Smooth muscle cell (in vitro differentiated cells): ENCODE measurements at regions not wholly inside any gene's neighbourhood (a gene's known extent, or its start where the extent isn't known, plus 50 kb on each side); places are given as distances from the start of the nearest gene placed in this dataset.
"Not testable (repeated sequence)": the region's sequence is repeated elsewhere in the genome, so short reads cannot be mapped to it uniquely, and the experiment has no call there.

ENCODE experiments used
- DNase-seq: peaks from one replicate; lab custom pipeline; 2025; ENCODE audit not compliant: unreplicated experiment; lab: John Stamatoyannopoulos, UW
- H2AFZ ChIP-seq: fragments of 200-600 bp; sonication (generic); 2 replicates; pipeline ENCODE4 v1.6.0; 2016; ENCODE audit warnings: antibody characterized with exemption, low read depth, mild to moderate bottlenecking
- H3F3A ChIP-seq: fragments of 200-600 bp; sonication (generic); 2 replicates; pipeline ENCODE4 v1.6.0; 2017; ENCODE audit warnings: antibody characterized with exemption, low read depth
- H3K27ac ChIP-seq: fragments of 200-600 bp; sonication (generic); 2 replicates; pipeline ENCODE4 v1.5.1; 2016; ENCODE audit warnings: low read depth, mild to moderate bottlenecking
- H3K27me3 ChIP-seq: fragments of 200-600 bp; sonication (generic); 2 replicates; pipeline ENCODE4 v1.6.1; 2016; ENCODE audit warnings: low read depth, mild to moderate bottlenecking
- H3K36me3 ChIP-seq: fragments of 200-600 bp; sonication (generic); 2 replicates; pipeline ENCODE4 v1.5.1; 2016; ENCODE audit warnings: low read depth
- H3K4me1 ChIP-seq: fragments of 200-600 bp; sonication (generic); 2 replicates; pipeline ENCODE4 v1.5.1; 2016; ENCODE audit warnings: low read depth
- H3K4me2 ChIP-seq: fragments of 200-600 bp; sonication (generic); 2 replicates; pipeline ENCODE4 v1.6.0; 2016; ENCODE audit warnings: mild to moderate bottlenecking
- H3K4me3 ChIP-seq: fragments of 200-600 bp; sonication (generic); 2 replicates; pipeline ENCODE4 v1.5.1; 2016; ENCODE audit warnings: mild to moderate bottlenecking
- H3K79me2 ChIP-seq: fragments of 200-600 bp; sonication (generic); 2 replicates; pipeline ENCODE4 v1.6.0; 2016; ENCODE audit warnings: low read depth, mild to moderate bottlenecking
- H3K9ac ChIP-seq: fragments of 200-600 bp; sonication (generic); 2 replicates; pipeline ENCODE4 v1.6.0; 2016; ENCODE audit warnings: low read depth
- H3K9me3 ChIP-seq: fragments of 200-600 bp; sonication (generic); replicated peaks from 2 replicates; pipeline ENCODE4 v1.5.1; 2016; ENCODE audit warnings: low read depth
- H4K20me1 ChIP-seq: fragments of 200-600 bp; sonication (generic); 2 replicates; pipeline ENCODE4 v1.6.0; 2016; ENCODE audit warnings: low read depth
- CTCF ChIP-seq: fragments of 200-600 bp; sonication (generic); IDR thresholded peaks from 2 replicates; pipeline ENCODE4 v1.5.1; 2017; ENCODE audit warnings: borderline replicate concordance, mild to moderate bottlenecking, antibody characterized with exemption; ENCODE audit not compliant: insufficient read depth, poor library complexity, severe bottlenecking
- WGBS: methylation state at CpG from one replicate; pipeline ENCODE4 v1.1.7; 2016; ENCODE audit warnings: low lambda C conversion rate; 5-methylcytosine and 5-hydroxymethylcytosine counted together

DNA sequence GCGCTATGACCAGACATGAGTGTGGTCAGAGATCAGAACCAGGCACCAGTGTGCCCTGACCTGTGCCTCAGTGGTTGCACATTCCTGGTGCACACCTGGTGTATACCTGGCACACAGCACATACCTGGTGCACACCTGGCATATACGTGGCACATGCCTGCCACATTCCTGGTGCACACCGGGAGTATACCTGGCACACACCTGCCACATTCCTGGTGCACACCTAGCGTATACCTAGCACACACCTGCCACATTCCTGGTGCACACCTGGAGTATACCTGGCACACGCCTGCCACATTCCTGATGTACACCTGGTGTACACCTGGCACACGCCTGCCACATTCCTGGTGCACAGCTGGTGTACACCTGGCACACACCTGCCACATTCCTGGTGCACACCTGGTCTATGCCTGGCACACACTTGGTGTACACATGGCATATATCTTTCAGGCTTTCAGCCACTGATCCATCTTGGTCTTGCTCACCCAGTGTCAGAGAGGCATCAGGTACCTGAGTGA lies 61.3 kb upstream of the ADGRL1 start:
- 92% methylated on average over 6 of the region's 6 CpGs for WGBS

DNA sequence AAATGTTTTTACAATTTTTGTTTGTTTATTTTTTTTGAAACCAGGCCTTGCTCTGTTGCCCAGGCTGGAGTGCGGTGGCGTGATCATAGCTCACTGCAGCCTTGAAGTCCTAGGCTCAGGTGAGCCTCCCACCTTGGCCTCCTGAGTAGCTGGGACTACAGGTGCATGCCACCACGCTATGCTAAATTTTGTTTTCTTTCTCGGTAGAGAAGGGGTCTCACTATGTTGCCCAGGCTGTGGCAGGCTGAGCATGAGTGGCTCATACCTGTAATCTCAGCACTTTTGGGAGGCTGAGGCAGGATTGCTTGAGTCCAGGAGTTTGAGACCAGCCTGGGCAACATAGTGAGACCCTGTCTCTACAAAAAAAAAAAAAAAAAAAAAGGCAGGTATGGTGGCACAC lies 60.2 kb upstream of the ADGRL1 start:
- not testable (repeated sequence) for H3K79me2 ChIP-seq, H3F3A ChIP-seq, DNase-seq, H4K20me1 ChIP-seq, H3K4me1 ChIP-seq, H3K9me3 ChIP-seq, H3K36me3 ChIP-seq, H3K27ac ChIP-seq, H3K9ac ChIP-seq
- Histone ChIP-seq H3K27me3 (peaks cover 11% of the 10 kb centered on the region), H3K4me2 (peak overlapping the region; percentile 82), H3K4me3 (peak overlapping the region; percentile 40), H2AFZ (peak overlapping the region; percentile 42)
- WGBS: 84% methylated on average over 4 of the region's 4 CpGs

More for the DNA sequence above, 61.3 kb upstream of the ADGRL1 start:
- no peak overlapping the region for H3K27ac ChIP-seq
- H3K4me2 ChIP-seq: no peak overlapping the region
- no peaks in the 10 kb centered on the region for H3F3A ChIP-seq
- DNase-seq: no peak
- peaks cover 9% of the 10 kb centered on the region for H3K4me1 ChIP-seq
- no peak for TF ChIP-seq CTCF
- H2AFZ ChIP-seq: no peak overlapping the region
- H3K36me3 ChIP-seq: no peaks in the 10 kb centered on the region
- peaks cover 11% of the 10 kb centered on the region for H3K27me3 ChIP-seq
- H4K20me1 ChIP-seq: no peaks in the 10 kb centered on the region
- H3K4me3 ChIP-seq: no peak overlapping the region
- H3K9ac ChIP-seq: no peak overlapping the region
- no peaks in the 10 kb centered on the region for H3K9me3 ChIP-seq
- no peaks in the 10 kb centered on the region for H3K79me2 ChIP-seq

DNA sequence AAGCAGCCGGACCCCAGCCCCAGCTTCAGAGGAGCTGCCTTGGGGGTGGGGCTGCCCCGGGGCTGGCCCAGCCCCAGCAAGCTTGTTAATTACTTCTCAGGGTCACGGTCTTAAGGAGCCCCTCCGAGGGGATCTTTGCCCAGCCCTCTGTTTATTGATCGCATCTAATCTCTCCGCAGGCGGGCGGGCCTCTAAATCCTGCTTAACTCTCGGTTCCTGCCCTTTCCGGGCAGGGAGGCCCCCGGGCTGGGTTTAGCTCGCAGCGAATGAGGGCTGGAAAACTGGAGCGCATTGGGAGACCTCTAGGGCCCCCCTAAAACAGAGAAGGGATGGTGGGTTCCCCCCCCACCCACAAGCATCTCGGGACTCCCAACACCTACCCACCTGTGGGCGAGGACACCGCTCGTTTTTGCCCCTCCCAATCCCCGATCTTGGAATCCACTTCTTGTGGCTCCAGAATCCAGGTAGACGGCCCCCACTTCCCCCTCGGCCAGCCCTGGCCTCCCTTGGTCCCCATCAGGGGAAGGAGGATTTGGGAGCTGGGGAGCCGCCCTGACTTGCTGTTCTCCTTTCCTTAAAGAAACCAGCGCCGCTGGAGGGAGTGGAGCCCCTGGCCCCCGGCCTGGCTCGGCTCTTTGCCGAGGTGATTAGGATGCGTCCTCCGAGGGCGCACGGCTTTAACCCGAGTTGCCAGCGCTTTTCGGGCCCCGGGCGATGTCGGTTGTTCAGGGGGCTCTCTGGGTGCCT lies 59.5 kb upstream of the ADGRL1 start:
- WGBS: 5% methylated on average over 37 of the region's 37 CpGs
- no peaks in the 10 kb centered on the region for H3F3A ChIP-seq
- peak overlapping the region; percentile 40 for H3K4me3 ChIP-seq
- no peak overlapping the region for H3K9ac ChIP-seq
- no peaks in the 10 kb centered on the region for H4K20me1 ChIP-seq
- H3K36me3 ChIP-seq: no peaks in the 10 kb centered on the region
- no peak for TF ChIP-seq CTCF
- no peaks in the 10 kb centered on the region for H3K9me3 ChIP-seq
- H3K79me2 ChIP-seq: no peaks in the 10 kb centered on the region
- H3K4me2 ChIP-seq: peak overlapping the region; percentile 82
- peak overlapping the region; percentile 42 for H2AFZ ChIP-seq
- no peak overlapping the region for H3K27ac ChIP-seq
- H3K4me1 ChIP-seq: peaks cover 9% of the 10 kb centered on the region
- no peak for DNase-seq
- peaks cover 11% of the 10 kb centered on the region for H3K27me3 ChIP-seq

DNA sequence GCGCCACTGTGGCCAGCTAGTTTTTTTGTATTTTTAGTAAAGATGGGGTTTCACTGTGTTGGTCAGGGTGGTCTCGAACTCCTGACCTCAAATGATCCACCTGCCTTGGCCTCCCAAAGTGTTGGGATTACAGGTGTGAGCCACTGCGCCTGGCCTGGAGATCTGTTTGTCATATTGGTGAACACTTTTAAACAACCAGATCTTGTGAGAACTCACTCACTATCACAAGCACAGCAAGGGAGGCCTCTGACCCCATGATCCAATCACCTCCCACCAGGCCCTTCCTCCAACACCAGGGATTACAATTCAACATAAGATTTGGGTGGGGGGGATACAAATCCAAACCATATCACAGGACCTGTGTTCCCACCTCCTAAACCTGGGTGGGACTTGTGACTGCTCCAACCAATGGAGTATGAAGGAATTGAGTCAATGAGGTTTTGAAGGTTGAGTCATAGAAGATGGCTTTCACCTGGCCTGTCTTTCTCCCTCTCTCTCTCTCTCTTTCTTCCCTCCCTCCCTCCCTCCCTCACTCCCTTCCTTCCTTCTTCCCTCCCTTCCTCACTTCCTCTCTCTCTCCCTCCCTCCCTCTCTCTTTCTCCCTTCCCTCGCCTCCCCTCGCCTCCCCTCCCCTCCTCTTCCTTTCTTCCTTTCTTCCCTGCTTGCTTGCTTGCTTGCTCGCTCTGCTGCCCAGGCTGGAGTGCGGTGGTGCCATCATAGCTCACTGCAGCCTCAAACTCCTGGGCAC lies 50.1 kb upstream of the ADGRL1 start:
- not testable (repeated sequence) for H3K36me3 ChIP-seq, H3F3A ChIP-seq, H2AFZ ChIP-seq, H3K9me3 ChIP-seq, H3K4me2 ChIP-seq, H3K27ac ChIP-seq, H3K4me3 ChIP-seq, H3K9ac ChIP-seq, H4K20me1 ChIP-seq, H3K27me3 ChIP-seq, DNase-seq, H3K4me1 ChIP-seq, H3K79me2 ChIP-seq
- 94% methylated on average over 5 of the region's 7 CpGs for WGBS
